Testis (tissue), 2 donors: ENCODE measurements at regions not wholly inside any gene's neighbourhood (a gene's known extent, or its start where the extent isn't known, plus 50 kb on each side); places are given as distances from the start of the nearest gene placed in this dataset.

Experiments
- DNase-seq: peaks from one replicate; pipeline ENCODE4 v3.0.0-alpha.2; 2019
- H3K27ac ChIP-seq, 2 donors: fragments of 200-600 bp; sonication (generic); one replicate each; pipeline ENCODE4 v1.5.1; 2019
- H3K27me3 ChIP-seq: fragments of 200-600 bp; sonication (generic); one replicate; pipeline ENCODE4 v1.5.1; 2019
- H3K36me3 ChIP-seq: fragments of 200-600 bp; sonication (generic); one replicate; pipeline ENCODE4 v1.5.1; 2017; ENCODE audit warnings: low read depth; ENCODE audit errors: missing control alignments
- H3K4me1 ChIP-seq: fragments of 200-600 bp; sonication (generic); one replicate; pipeline ENCODE4 v1.5.1; 2019
- H3K4me3 ChIP-seq, 2 donors: fragments of 200-600 bp; sonication (generic); one replicate each; pipeline ENCODE4 v1.5.1; 2017 to 2019
- H3K9me3 ChIP-seq: fragments of 200-600 bp; sonication (generic); one replicate; pipeline ENCODE4 v1.5.1; 2017
- CTCF ChIP-seq, 3 experiments: fragments of 450-650 bp in 2 of 3; fragments of 200-600 bp in 1 of 3; sonication (generic) in 1 of 3; IDR thresholded peaks; one replicate each; pipeline ENCODE4 v1.5.1; 2016 to 2019; ENCODE audit warnings: antibody characterized with exemption in 3 of 3, mild to moderate bottlenecking in 2 of 3, moderate library complexity in 1 of 3
- POLR2A ChIP-seq: fragments of 450-650 bp; IDR thresholded peaks from one replicate; pipeline ENCODE4 v1.6.1; 2017; ENCODE audit warnings: antibody characterized with exemption, mild to moderate bottlenecking, moderate library complexity
- WGBS, 2 donors: methylation state at CpG; one replicate each; pipeline ENCODE4 v1.1.5; 2018; 5-methylcytosine and 5-hydroxymethylcytosine counted together
- intact Hi-C: fragments of 100-400 bp; cut with DNase I; formaldehyde crosslinking; loops from one replicate; pipeline ENCODE4 v1.15.1; 2023; ENCODE audit warnings: low total_unique reads

- intact Hi-C loops, result no loop called here
- 57 to 68% methylated on average over 13 to 37 of the region's 37 CpGs for WGBS, 2 donors
Measured at GRCh38 chr12:111310076-111310870, 58.6 kb downstream of the PHETA1 start.

GRCh38 chr12:111309584-111309983 is 59.3 kb downstream of the PHETA1 start:
- H3K27me3 ChIP-seq, result no peaks in the 10 kb centered on the region
- H3K4me1 ChIP-seq, result no peaks in the 10 kb centered on the region
- H3K27ac ChIP-seq, result no peak overlapping the region
- H3K36me3 ChIP-seq, result no peaks in the 10 kb centered on the region
- intact Hi-C loops, result loop anchor here (10.0 kb wide), 1 partner anchor 375 kb away; no protein-coding TSS in a partner anchor
- WGBS, 2 donors, result 57 to 58% methylated on average over 3 of the region's 3 CpGs
- no peak for DNase-seq
- H3K9me3 ChIP-seq, result no peaks in the 10 kb centered on the region
- H3K4me3 ChIP-seq, result no peak overlapping the region
- TF ChIP-seq POLR2A (no peak), CTCF (IDR thresholded peaks at IDR 0.05) (no peak)

More at GRCh38 chr12:111310076-111310870, 58.6 kb downstream of the PHETA1 start:
- H3K27ac ChIP-seq, result no peak overlapping the region
- H3K36me3 ChIP-seq, result no peaks in the 10 kb centered on the region
- DNase-seq, result no peak
- no peak for TF ChIP-seq CTCF (IDR thresholded peaks at IDR 0.05)
- no peak for TF ChIP-seq POLR2A
- H3K4me3 ChIP-seq, result no peak overlapping the region
- H3K27me3 ChIP-seq, result no peaks in the 10 kb centered on the region
- H3K9me3 ChIP-seq, result no peaks in the 10 kb centered on the region
- H3K4me1 ChIP-seq, result no peaks in the 10 kb centered on the region

- no peaks in the 10 kb centered on the region for H3K36me3 ChIP-seq
- TF ChIP-seq POLR2A (no peak), CTCF (IDR thresholded peaks at IDR 0.05) (no peak)
- no peak for DNase-seq
- H3K27ac ChIP-seq, result no peak overlapping the region
- H3K27me3 ChIP-seq, result no peaks in the 10 kb centered on the region
- no peak overlapping the region for H3K4me3 ChIP-seq
- WGBS, 2 donors, result 73 to 88% methylated on average over 3 to 7 of the region's 7 CpGs
- intact Hi-C loops, result loop anchor here (10.0 kb wide), 1 partner anchor 374 kb away; no protein-coding TSS in a partner anchor
- H3K4me1 ChIP-seq, result no peaks in the 10 kb centered on the region
- H3K9me3 ChIP-seq, result no peaks in the 10 kb centered on the region
Measured at GRCh38 chr12:111308473-111308872, 60.4 kb downstream of the PHETA1 start.

GRCh38 chr12:111304642-111305071 is 64.2 kb downstream of the PHETA1 start:
- Histone ChIP-seq H3K27ac (no peak overlapping the region), H3K9me3 (no peaks in the 10 kb centered on the region), H3K4me1 (no peaks in the 10 kb centered on the region), H3K27me3 (no peaks in the 10 kb centered on the region), H3K4me3 (no peak overlapping the region), H3K36me3 (no peaks in the 10 kb centered on the region)
- intact Hi-C loops, result loop anchor here (10.0 kb wide), 1 partner anchor 370 kb away; no protein-coding TSS in a partner anchor
- DNase-seq, result peak; percentile 61
- 56 to 58% methylated on average over 3 of the region's 3 CpGs for WGBS, 2 donors
- no peak for TF ChIP-seq POLR2A
- TF ChIP-seq CTCF (IDR thresholded peaks at IDR 0.05), result peak in 2 of 3 experiments; percentile 67 to 71
